Omental fat pad (tissue), 3 donors: ENCODE measurements at regions not wholly inside any gene's neighbourhood (a gene's known extent, or its start where the extent isn't known, plus 50 kb on each side); places are given as distances from the start of the nearest gene placed in this dataset.

Experiments used
- ATAC-seq: fragments of 150-250 bp; one replicate; pipeline ENCODE4 v1.9.1; 2016; ENCODE audit warnings: mild to moderate bottlenecking, moderate library complexity; ENCODE audit not compliant: low FRiP score
- DNase-seq: peaks from one replicate; pipeline ENCODE4 v3.0.0-alpha.2; 2019; ENCODE audit warnings: low spot score
- CTCF ChIP-seq, 3 donors: fragments of 450-650 bp; IDR thresholded peaks; one replicate each; pipeline ENCODE4 v1.5.1; 2016 to 2017; ENCODE audit warnings: antibody characterized with exemption in 3 of 3, mild to moderate bottlenecking in 3 of 3, moderate library complexity in 2 of 3

- DNase-seq (no peak), ATAC-seq (no peak)
- TF ChIP-seq CTCF (IDR thresholded peaks at IDR 0.05) = no peak
Observed at GRCh38 chr17:34107019-34107418, 148.1 kb upstream of the CCL2 start.

- DNase-seq (no peak), ATAC-seq (no peak)
Observed at GRCh38 chr17:34110315-34110714, 144.8 kb upstream of the CCL2 start.

GRCh38 chr17:34113089-34113488 lies 142.0 kb upstream of the CCL2 start:
- ATAC-seq (no peak), DNase-seq (no peak)
- no peak for TF ChIP-seq CTCF (IDR thresholded peaks at IDR 0.05)

More at GRCh38 chr17:34110315-34110714, 144.8 kb upstream of the CCL2 start:
- no peak for TF ChIP-seq CTCF (IDR thresholded peaks at IDR 0.05)

- DNase-seq = no peak
- ATAC-seq = no peak
- no peak for TF ChIP-seq CTCF (IDR thresholded peaks at IDR 0.05)
Observed at GRCh38 chr17:34114174-34114573, 140.9 kb upstream of the CCL2 start.

GRCh38 chr17:34116306-34116705 lies 138.8 kb upstream of the CCL2 start:
- ATAC-seq (no peak), DNase-seq (no peak)
- no peak for TF ChIP-seq CTCF (IDR thresholded peaks at IDR 0.05)

- DNase-seq = no peak
- no peak for ATAC-seq
- no peak for TF ChIP-seq CTCF (IDR thresholded peaks at IDR 0.05)
Observed at GRCh38 chr17:34117332-34117731, 137.8 kb upstream of the CCL2 start.

- no peak for TF ChIP-seq CTCF (IDR thresholded peaks at IDR 0.05)
- no peak for ATAC-seq
- DNase-seq = no peak
Observed at GRCh38 chr17:34117811-34118210, 137.3 kb upstream of the CCL2 start.
